GM19025 (cell line): ENCODE measurements at regions not wholly inside any gene's neighbourhood (a gene's known extent, or its start where the extent isn't known, plus 50 kb on each side); places are given as distances from the start of the nearest gene placed in this dataset.
"Not testable (repeated sequence)": the region's sequence is repeated elsewhere in the genome, so short reads cannot be mapped to it uniquely, and the experiment has no call there.

ENCODE experiments used
- ATAC-seq: cut with Tn5 transposase; IDR thresholded peaks from one replicate; pipeline ENCODE4 v1.9.1; 2021; ENCODE audit warnings: mild to moderate bottlenecking, low read depth, moderate library complexity; ENCODE audit not compliant: unreplicated experiment

DNA sequence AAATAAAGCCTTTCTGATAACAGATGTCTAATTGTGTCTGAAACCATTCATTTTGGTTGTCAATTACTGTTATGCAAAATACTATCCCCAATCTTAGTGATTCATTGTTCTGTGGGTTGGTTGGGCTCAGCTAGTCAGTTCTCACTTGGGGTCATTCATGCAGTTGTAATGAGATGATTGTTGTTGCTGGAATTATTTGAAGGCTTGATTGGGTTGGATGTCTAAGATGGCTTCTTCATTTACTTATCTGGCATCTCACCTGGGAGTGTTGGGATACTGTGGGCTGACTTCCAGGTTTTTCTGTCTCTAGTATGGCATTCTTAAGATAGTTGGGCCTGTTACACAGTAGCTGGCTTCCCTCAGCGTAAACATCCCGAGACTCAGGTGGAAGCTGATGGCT is 217.8 kb upstream of the B3GALT2 start:
- no peak for ATAC-seq

DNA sequence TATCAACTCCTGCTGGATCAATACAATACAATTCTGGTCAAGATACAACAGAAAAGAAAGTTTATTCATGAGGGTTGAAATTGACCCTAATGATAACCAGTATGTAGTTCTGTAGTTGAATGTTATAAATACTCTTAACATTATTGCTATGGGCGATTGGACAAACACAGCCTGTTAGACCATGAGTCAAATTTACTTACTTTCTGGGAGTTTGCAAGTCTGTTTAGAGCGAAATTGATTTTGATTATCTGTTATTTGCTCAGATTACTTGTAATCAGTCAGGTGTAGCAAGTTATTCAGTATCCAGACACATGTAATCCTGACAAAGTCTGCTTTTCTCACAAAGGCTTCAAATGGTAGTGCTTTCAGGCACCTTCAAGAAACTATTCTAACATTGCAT is 216.6 kb upstream of the B3GALT2 start:
- no peak for ATAC-seq

DNA sequence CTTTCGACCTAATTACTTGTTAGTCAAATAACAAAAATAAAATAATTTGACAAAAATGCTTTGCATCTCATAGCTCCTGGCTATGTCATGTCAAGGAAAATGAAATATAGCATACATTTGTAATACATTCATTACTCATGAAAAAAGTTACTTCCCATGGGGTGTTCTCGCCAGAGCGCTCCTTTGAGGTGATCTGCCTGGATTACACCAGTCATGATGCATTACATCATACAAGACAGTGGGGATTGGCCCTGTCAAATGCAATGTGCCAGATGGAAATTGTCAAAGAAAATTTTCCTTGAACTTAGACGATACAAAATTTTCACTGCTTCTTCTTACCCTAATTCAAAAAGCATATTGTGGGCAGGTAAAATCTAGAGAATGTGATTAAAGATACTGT is 215.6 kb upstream of the B3GALT2 start:
- ATAC-seq: no peak

DNA sequence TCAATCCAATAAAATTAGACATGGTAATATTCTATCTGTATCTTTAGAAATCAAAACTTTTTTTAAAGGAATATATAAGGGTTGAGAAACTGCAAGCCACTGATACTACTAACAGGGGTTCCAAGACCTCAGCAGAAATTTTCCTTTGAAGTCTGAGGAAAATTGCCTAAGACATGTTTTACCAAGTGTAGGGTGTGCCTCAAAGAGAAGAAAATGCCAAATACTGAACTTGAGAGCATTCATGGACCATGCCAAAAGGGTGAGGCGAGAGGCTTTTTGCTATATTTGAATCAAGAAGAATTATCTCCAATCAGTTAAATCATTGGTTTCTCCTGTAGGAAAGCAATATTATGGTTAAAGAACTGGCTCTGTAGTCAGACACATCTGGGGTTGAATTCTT is 207.9 kb upstream of the B3GALT2 start:
- no peak for ATAC-seq

DNA sequence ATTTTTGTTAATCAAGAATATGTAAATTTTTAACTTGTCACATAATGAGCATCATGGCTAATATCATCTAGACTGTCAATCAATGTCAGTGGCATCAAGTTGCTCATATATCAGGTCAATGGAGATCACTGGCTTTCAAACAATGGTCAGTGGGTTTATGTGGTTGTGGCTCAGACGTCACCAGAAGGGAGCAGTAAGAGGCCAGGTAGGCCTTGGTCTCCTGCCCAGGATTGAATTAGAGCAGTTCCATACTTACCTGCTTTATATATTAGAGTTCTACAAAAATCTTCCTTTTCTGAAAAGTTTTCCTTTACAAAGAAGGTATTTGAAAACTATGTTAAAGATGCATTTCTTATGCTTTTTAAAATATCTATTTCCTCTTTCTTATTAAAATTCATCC is 206.3 kb upstream of the B3GALT2 start:
- ATAC-seq: no peak

DNA sequence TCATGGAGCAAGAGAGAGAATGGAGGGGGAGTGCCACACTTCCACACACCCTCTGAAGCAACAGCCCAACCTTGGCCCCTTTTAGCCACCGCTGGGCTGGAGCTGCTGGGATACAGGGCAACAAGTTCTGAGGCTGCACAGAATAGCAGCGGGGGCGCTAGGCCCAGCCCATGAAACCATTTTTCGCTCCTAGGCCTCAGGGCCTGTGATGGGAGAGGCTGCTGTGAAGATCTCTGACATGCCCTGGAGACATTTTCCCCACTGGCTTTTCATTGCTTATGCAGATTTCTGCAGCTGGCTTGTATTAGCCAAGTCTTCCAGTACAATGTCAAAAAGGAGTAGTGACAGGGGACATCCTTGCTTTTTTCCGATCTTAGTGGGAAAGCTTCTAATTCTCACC is 202.3 kb upstream of the B3GALT2 start:
- no peak for ATAC-seq

DNA sequence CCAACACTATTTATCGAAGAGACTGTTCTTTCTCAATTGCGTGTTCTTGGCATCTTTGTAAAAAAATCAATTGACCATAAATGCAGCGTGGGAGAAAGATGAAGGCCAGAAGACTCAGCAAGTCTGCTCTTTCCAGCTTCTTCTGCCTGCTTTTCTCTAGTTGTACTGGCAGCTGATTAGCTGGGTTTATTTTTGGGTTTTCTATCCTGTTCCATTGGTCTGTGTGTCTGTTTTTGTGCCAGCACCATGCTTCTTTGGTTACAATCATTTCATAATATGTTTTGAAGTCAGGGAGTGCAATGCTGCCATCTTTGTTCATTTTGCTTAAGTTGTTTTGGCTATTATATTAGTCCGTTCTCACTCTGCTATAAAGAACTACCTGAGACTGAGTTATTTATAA is 201.8 kb upstream of the B3GALT2 start:
- ATAC-seq: no peak

DNA sequence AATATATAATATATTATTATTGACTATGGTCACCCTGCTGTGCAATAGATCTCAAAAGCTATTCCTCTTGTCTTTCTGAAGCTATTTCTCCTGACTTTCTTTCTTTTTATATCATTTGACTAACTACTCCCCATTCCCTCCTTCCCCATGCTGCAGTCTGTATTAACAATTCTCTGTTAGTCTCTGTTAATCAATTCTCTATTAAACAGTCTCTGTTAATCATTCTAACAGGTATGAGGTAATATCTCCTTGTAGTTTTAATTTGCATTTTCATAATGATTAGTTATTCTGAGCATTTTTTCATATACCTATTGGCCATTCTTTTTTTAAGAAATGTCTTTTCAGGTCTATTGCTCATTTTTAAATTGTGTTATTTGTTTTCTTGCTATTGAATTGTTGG is 201.0 kb upstream of the B3GALT2 start:
- ATAC-seq: no peak

DNA sequence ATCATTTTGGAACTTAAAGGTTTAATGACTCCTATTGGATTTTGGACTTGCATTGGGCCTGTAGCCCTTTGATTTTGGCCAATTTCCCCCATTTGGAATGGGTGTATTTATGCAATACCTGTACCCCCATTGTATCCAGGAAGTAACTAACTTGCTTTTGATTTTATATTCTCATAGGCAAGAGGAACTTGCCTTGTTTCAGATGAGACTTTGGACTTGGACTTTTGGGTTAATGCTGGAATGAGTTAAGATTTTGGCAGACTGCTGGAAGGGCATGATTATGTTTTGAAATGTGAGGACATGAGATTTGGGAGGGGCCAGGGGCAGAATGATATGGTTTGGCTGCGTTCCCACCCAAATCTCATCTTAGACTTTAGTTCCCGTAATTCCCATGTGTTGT is 192.0 kb upstream of the B3GALT2 start:
- not testable (repeated sequence) for ATAC-seq

DNA sequence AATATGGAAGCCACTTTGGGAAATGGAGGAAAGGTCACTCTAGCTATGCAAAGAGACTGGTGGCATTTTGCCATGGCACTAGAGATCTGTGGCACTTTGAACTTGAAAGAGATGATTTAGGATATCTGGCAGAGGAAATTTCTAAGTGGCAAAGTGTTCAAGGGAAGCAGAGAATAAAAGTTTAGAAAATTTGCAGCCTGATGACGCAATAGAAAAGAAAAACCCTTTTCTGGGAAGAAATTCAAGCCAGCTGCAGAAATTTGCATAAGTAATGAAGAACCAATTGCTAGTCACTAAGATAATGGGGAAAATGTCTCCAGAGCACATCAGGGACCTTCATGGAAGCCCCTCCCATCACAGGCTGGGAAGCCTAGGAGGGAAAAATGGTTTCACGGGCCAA is 191.1 kb upstream of the B3GALT2 start:
- no peak for ATAC-seq

DNA sequence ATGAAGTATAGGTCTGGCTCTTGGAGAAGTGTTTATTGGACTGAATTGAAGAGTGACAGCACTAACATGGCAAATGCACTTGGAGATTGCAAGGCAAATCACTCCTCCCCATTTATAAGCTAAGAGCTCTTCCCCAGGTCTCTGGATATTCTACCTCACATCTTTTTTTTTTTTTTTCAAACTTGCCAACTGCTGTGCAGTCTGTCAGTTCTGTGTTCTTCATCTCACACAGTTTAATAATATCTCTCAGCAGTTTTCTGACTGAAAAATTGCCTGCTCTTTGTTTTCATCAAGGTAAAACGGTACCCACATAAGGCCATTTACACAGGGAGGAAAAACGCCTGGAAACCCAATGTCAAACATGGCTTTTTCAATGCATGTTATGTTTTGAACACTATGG is 186.1 kb upstream of the B3GALT2 start:
- no peak for ATAC-seq

DNA sequence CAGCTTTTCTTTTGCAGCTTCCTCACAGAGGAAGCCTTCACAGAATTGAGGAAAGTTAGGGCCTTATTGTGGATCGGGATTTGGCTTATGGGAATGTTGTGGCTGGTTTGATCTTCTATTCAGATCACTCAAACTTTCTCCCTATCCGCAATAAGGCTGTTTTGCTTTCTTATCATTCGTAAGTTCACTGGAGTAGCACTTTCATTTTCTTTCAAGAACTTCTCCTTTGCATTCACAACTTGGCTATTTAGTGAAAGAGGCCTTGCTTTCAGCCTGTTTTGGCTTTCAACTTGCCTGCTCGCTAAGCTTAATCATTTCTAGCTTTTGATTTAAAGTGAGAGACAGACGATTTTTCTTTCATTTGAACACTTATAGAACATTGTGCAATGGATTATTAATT is 181.9 kb upstream of the B3GALT2 start:
- peak; percentile 76 for ATAC-seq

DNA sequence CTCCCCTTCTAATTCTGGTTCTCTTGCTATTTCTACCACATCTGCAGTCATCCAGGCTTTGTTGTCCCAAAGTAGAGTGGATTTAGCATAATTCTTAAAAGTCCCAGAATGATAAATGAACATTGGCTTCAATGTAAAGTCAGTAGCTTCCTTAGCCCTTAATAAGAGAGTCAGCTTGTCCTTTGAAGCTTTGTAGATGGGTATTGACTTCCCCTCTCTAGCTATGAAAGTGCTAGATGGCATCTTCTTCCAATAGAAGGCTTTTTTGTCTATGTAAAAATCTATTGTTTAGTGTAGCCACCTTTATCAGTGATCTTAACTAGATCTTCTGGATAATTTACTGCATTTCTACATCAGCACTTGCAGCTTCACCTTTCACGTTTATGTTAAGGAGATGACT is 181.4 kb upstream of the B3GALT2 start:
- peak; percentile 20 for ATAC-seq

DNA sequence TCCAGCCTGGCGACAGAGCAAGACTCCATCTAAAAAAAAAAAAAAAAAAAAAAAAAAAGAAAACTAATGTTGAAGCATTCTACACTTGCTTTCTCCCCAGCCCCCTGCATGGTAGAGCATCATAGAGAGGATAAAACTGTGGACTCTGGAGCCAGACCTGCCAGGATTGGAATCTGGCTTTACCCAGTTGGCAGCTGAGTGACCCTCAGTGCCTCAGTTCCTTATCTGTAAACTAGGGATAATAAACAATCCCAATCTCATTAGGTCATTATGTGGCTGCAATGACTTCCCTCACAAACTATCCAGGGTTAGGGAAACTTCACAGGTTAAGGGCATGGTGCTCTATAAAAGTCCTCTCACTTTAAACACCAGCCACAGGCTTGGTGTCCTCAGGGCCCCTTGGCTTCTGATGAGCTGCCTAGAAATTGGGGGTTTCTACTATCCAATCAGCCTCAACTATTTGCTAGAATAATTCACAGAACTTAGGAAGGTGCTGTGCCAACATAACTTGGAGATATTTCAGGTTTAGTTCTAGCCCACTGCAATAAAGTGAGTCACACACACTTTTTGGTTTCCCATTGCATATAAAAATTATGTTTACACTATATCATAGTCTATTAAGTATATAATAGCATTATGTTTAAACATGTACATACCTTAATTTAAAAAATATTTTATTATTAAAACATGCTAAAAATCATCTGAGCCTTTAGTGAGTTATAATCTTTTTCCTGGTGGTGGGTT is 180.5 kb upstream of the B3GALT2 start:
- no peak for ATAC-seq

DNA sequence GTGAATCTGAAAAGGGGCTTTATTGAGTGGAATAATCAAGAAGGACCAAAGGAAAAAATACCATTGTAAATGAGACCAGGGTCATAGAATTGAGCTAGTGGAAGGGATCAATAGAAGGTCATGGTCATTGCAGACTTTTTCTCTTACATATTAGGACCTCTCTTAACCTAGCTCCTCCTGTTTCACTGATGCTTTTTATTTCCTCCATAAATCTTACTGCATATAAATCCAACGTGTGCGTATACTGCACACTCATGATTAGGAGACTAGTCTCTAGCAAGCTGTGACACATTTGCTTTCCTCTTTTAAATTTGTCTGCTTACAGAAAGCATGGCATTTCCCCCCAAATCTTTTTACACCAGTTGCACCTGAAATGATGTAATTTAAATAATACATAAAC is 179.6 kb upstream of the B3GALT2 start:
- no peak for ATAC-seq

DNA sequence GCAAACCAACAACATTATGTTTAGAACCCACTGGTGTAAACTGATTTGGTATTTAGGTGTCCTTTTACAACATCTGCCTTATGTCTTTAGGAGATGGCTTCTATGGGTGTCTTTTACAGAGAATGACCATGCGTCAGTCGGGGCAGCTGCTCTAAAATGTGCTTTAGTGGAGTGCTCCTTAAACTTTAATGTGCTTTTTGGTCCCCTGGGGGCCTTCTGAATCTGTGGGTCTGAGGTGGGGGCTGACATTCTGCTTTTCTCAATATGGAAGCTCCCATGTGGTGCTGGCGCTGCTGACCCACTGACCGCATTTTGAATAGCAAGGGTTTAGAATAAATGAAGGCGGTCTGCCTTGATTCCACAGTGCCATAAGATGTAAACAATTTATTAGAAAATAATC is 173.2 kb upstream of the B3GALT2 start:
- ATAC-seq: no peak

DNA sequence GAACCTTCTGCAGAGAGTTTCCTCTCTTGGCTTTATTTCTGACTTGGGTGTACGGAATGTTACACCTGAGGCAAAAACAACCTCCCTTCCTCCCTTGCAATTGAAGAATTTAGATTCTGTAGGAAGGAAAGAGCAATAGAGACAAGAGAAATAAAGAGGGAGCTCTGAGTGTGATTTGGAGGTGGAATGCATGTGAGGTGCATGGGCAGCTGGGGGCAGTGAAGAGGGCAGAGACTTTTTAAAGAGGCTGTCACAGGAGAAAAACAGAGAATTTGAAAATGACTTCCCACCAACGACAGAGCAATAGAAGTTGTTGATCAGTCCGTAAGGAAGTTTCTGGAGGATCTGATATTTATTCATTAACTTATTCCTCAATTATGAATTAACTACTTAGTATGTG is 172.0 kb upstream of the B3GALT2 start:
- ATAC-seq: no peak

DNA sequence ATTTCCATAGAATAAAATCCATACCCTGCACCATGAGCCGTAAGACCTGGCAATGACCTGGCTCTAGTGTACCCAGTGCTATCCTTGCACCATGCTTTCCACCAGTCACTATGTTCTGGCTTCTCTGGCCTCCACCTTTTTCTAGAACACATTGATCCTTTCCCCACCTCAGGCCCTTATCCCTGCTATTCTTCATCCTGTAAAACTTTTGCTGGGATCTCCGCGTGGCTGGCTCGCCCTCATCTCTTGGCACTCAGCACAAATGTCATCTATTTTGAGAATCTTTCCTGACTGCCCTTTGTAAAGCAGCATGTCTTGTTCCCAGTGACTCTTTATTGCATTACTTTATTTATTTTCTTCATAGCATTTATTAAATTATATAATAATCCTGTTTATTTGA is 169.8 kb upstream of the B3GALT2 start:
- ATAC-seq: no peak

DNA sequence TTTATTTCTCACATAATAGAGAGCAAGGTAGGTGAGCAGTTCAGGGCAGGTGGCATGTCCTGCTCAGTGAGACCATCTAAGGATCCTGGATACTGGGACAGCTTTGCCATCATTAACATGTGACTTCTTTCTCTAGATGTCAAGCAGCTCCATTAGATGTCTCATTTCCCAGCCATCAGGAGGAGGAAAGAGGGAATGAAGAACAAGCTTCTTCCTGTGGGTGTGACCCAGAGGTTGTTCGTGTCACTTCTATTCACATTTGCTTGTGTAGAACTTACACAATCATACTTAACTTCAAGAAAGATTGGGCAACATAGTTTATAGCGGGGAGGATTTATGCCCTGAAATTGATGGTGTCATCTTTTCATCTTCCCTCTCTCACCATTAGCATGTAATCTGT is 169.2 kb upstream of the B3GALT2 start:
- ATAC-seq: no peak

DNA sequence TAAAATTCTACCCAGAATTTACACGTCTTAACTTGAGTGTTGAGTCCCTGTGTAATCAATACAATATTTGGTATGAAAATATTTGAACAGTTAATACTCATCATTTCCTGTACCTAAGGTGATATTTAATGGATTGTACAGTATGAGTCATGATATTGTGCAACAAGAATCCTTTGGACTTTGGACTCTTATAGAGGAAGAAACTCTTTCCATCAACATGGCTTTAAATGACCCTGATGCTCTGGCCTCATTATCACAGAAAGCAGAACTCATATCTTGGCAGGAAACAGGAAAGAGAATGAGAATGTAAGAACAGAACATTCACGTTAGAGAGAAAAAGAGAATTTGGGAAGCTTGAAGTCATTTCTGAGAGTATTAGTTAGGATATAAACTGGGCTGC is 168.8 kb upstream of the B3GALT2 start:
- ATAC-seq: no peak

DNA sequence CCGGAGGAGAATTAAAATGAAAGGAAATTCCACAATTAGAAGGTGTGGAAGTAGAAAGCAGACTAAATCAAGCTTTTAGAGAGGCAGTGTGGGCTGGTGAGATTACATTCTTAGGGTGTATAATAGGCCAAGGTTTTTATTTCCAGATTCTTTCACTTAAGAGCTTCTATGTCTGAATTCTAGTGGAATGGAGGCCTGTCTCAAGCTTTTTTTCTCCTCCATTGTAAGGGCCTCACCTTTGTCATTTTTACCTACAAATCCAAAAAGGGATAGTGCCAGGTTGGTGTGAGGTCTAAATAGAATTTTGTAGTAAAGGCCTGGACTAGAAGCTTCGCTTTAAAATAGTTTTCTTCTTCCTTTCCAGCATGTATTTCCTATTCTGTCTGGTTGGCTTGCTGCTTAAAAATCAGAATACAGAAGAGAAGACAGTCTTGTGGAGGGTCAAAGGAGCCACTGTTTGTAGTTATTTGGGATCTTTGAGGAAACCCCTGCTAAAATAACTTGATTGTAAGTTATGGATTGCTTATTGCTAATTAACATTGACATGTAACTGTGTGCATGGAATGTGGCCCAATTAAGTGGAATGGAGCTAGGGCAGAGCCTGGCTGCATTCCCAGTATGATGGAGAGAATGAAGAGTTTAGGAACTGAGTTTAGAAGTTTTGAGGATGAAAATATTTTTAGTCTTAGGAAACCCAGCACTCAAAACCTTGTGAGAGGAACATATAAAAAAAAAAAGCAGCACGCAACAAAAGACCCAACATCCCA is 162.5 kb upstream of the B3GALT2 start:
- ATAC-seq: no peak

DNA sequence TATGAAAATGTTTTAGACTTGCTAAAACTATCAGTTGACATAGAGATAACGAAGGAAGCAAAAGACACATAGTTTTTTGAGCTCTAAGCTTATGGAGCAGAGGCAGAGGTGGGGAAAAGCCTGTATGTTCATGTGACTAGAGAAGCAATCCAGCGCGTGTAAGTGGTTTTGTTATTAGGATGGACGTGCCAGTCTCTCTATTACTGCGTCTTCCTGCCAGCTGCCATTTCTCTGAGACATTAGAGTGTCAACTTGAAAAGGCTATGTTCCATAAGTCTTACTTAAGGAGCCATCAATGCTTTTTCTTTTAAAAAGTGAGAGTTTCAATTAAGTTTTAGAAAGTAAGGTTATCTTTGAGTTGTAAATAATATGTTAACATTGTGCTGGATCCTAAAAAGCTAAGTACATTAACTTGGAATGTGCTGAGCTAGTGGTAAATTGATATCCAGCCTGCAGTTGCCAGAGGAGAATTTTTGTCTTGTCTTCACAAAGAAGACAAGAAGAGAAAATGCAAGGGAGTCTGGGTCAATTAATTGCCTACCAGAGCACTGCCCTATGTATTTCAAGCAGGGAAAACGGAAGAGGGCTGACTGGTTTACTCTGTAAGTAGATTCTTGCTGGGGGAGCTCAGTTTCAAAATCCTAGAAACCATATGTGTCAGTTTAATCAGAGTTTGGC is 161.8 kb upstream of the B3GALT2 start:
- ATAC-seq: no peak
